Left renal cortex interstitium (tissue), 4 donors: ENCODE measurements at regions not wholly inside any gene's neighbourhood (a gene's known extent, or its start where the extent isn't known, plus 50 kb on each side); places are given as distances from the start of the nearest gene placed in this dataset.
"Not testable (repeated sequence)": the region's sequence is repeated elsewhere in the genome, so short reads cannot be mapped to it uniquely, and the experiment has no call there.

ENCODE experiments used
- DNase-seq, 4 donors: peaks; one replicate each; pipeline ENCODE4 v3.0.0-alpha.2; 2013; ENCODE audit warnings: low read depth in 4 of 4, low spot score in 2 of 4, missing footprints in 1 of 4

- no peak for DNase-seq
These were observed 136.9 kb upstream of the SPOPL start for GRCh38 chr2:138364554-138365162.

- no peak for DNase-seq
These were observed 136.0 kb upstream of the SPOPL start for GRCh38 chr2:138365581-138365980.

- no peak for DNase-seq
These were observed 131.7 kb upstream of the SPOPL start for GRCh38 chr2:138369856-138370255.

- DNase-seq, result peak in 2 of 4 donors; percentile 11 to 28
These were observed 127.6 kb upstream of the SPOPL start for GRCh38 chr2:138373993-138374408.

GRCh38 chr2:138381373-138381772 lies 120.2 kb upstream of the SPOPL start:
- DNase-seq, result no peak

GRCh38 chr2:138382672-138383071 lies 118.9 kb upstream of the SPOPL start:
- no peak for DNase-seq

GRCh38 chr2:138386191-138386590 lies 115.4 kb upstream of the SPOPL start:
- not testable (repeated sequence) for DNase-seq

- no peak for DNase-seq
These were observed 112.5 kb upstream of the SPOPL start for GRCh38 chr2:138389063-138389462.

- DNase-seq, result peak in 1 of 4 donors; percentile 12
These were observed 111.1 kb upstream of the SPOPL start for GRCh38 chr2:138390316-138390945.

- DNase-seq, result no peak
These were observed 109.6 kb upstream of the SPOPL start for GRCh38 chr2:138391946-138392345.

- no peak for DNase-seq
These were observed 105.8 kb upstream of the SPOPL start for GRCh38 chr2:138395565-138396306.

GRCh38 chr2:138396843-138397242 lies 104.7 kb upstream of the SPOPL start:
- DNase-seq, result no peak

GRCh38 chr2:138403431-138403927 lies 98.1 kb upstream of the SPOPL start:
- DNase-seq, result no peak

- no peak for DNase-seq
These were observed 87.6 kb upstream of the SPOPL start for GRCh38 chr2:138414014-138414413.

GRCh38 chr2:138415985-138416384 lies 85.6 kb upstream of the SPOPL start:
- DNase-seq, result no peak

- DNase-seq, result no peak
These were observed 83.1 kb upstream of the SPOPL start for GRCh38 chr2:138418453-138418852.

GRCh38 chr2:138421315-138421970 lies 80.1 kb upstream of the SPOPL start:
- no peak for DNase-seq

GRCh38 chr2:138421971-138422335 lies 79.6 kb upstream of the SPOPL start:
- DNase-seq, result peak in 1 of 4 donors; percentile 2

- DNase-seq, result no peak
These were observed 78.4 kb upstream of the SPOPL start for GRCh38 chr2:138423198-138423597.

GRCh38 chr2:138423745-138424144 lies 77.8 kb upstream of the SPOPL start:
- no peak for DNase-seq

- DNase-seq, result no peak
These were observed 77.0 kb upstream of the SPOPL start for GRCh38 chr2:138424436-138425140.
